NCI-H446 (cell line): ENCODE measurements at regions not wholly inside any gene's neighbourhood (a gene's known extent, or its start where the extent isn't known, plus 50 kb on each side); places are given as distances from the start of the nearest gene placed in this dataset.
"Not testable (repeated sequence)": the region's sequence is repeated elsewhere in the genome, so short reads cannot be mapped to it uniquely, and the experiment has no call there.

Experiments
- DNase-seq, 2 experiments: peaks; one replicate each; lab custom pipeline; 2025; lab: John Stamatoyannopoulos, UW

- DNase-seq = no peak
Observed at GRCh38 chr17:13785981-13786598, 184.4 kb upstream of the HS3ST3A1 start.

DNA sequence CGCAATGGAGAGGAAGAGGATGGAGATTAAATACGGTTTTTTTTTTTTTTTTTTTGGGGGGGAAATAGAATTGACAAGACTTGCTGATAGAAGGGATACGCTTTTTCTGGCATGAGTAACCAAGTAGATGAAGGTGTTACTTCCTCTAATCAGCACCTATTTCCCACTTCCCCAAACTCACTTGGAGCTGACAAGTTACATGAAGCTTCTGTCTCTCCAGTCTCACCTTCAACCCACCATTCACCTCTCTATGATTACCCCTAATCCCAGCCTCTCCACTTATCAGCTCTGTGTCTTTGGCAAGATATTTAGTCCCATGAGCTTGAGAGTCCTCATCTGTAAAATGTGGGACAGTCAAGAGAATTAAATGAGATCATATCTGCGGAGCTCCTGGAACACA is 185.9 kb upstream of the HS3ST3A1 start:
- no peak for DNase-seq

DNA sequence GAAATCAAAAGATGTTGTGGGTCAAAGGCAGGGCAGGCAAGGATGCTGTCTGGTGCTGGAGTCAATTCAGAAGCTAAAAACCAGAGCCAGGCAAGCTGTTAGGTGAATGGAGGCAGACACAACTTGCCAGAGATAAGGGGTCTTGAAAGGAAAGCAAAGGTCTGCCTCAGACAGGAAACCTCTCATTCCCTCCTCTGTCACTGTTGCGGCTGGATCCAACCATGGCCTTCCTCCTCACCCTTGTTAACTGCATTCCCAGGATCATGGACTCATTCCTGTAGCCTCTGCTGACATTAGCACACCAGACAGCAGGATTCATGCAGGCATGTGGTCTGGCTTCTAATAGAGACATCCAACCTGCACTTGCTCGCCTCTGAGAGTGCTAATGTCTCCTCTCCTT is 186.7 kb upstream of the HS3ST3A1 start:
- DNase-seq = no peak

GRCh38 chr17:13792314-13792713 is 190.6 kb upstream of the HS3ST3A1 start:
- DNase-seq = no peak

DNA sequence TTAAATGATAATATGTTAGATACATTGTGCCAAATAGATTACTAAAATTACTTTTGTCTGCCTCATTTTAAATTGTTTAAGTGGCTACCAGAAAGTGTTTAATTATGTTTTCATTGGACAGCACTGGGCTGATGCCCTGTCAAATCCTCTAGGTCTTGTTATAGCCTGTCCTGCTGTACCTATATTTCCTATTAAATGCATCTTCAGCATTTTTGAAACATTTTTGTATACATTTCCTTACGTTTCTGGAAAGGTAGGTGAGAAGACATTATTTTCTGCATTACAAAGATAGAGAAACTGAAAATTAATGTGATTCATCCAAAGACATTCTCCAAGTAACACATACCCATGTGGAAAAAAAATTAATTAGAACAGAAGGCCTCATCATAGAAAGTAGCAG is 192.2 kb upstream of the HS3ST3A1 start:
- no peak for DNase-seq

GRCh38 chr17:13797863-13798262 is 196.1 kb upstream of the HS3ST3A1 start:
- no peak for DNase-seq

GRCh38 chr17:13806092-13806491 is 204.4 kb upstream of the HS3ST3A1 start:
- DNase-seq = no peak

GRCh38 chr17:13807103-13807502 is 205.4 kb upstream of the HS3ST3A1 start:
- no peak for DNase-seq

GRCh38 chr17:13812350-13812749 is 210.6 kb upstream of the HS3ST3A1 start:
- DNase-seq = no peak

DNA sequence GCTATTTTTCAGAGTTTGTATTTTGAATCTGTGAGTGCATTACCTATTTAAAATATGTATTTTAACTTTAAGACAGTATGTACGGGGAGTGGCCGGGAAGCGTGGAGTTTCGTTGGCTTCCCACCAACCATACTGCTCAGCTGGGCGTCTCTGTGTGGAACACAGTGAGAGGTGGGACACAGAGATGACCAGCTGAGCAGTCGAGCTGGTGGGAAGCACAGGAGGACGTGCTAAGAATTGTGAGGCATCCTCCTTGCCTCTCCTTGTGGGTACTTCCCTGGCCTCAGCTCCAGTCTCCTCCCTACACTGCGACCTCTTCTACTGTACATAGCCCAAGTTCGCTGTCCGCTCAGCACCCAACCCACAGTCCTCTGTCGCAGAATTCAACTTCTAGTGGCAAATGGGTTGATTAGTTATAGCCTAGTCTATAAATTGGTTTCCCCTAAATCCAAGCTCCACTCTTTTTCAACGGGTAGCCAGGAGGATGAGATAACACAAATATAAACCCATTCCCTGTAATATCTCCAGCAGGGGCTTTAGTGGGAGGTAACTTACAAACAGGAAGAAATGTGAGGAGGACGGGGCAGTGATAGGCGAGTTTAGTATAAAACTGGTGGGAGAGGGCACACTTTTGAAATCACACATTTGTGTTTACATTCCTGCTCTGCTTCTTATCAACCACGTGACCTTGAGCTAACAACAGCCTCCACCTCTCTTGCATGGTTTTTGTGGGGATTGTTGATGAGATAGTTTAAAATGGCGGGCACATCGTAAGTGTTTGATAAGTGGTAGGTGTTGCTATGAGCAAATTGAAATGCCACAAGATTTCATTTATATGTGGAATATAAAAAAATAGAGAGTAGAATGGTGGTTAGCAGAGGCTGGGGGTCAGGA is 211.9 kb upstream of the HS3ST3A1 start:
- DNase-seq = no peak

DNA sequence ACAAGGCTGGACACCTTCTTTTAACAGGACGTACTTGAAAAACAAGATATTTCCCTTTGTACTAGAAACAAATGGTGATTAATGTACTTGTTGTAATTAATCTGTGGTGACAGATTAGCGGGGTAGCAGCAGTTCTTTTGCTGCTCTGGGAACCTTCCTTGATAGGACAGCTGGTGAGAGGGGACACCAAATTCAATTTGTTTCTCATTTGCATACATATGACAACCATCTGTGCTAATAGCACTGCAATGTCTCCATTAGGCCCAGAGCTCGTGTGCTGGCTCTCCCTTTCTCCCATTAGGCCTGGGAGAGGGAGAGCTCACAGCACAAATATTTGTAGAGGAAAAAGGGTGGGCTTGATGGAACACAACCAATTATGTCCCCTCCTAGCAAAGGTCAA is 221.0 kb upstream of the HS3ST3A1 start:
- no peak for DNase-seq

- DNase-seq = no peak
Observed at GRCh38 chr17:13825526-13826040, 223.9 kb upstream of the HS3ST3A1 start.

GRCh38 chr17:13827118-13827517 is 225.4 kb upstream of the HS3ST3A1 start:
- DNase-seq = no peak

DNA sequence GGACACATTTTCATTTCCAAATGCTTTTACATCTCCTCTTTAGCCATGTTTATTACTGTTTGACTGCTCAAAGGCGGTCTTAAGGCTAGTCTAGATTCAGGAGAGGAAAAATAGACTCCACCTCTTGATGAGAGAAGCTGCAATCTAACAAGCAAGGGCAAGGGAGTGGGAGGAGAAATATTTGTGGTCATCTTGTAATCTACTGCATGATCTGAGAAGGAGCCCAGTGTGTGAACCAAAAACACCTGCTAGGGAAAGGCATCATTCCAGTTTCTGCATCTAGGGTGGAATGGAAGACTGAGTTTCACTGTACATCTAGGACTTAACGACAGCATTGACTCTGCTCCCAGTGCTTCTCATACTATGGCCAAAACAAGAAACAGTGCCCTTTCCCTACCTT is 232.2 kb upstream of the HS3ST3A1 start:
- DNase-seq = no peak

- no peak for DNase-seq
Observed at GRCh38 chr17:13835151-13835550, 233.4 kb upstream of the HS3ST3A1 start.

- no peak for DNase-seq
Observed at GRCh38 chr17:13837417-13837816, 231.9 kb upstream of the COX10 start.

DNA sequence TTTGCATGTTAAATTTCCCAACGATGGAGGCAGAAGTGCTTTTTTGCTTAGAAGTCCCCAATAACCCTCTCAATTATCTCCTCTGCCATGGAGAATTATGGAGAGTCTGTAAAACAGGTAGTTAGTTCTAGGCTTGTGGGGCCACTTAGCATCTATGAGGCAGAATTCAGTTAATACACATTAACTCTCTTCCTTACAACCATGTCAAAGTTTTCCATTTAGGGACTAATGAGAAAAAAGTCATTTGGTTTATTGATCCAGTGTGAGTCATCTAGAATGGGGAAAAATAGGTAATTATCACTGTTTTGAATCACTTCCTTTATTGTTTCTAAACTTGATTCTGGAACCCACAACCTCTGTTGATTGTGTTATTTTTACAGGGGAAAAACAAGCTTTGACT is 229.1 kb upstream of the COX10 start:
- DNase-seq = no peak

- DNase-seq = no peak
Observed at GRCh38 chr17:13843862-13844635, 225.3 kb upstream of the COX10 start.

DNA sequence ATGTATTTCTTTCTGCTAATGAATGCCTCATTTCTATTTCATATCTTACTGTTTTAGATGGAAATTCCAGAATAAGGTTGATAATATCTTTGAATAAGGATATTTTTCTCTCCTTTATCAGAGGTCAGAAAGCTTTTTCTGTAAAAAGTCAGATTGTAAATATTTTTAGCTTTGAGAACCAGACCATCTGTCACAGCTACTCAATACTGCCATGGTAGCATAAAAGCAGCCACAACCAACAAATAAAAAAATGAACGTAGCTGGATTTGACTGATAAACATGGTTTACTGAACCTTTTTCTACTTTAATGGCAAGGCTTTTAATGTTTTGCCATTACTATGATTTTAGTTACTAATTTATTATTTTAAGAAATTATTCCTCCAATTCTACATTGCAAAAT is 217.4 kb upstream of the COX10 start:
- DNase-seq = no peak

GRCh38 chr17:13855730-13856129 is 213.6 kb upstream of the COX10 start:
- not testable (repeated sequence) for DNase-seq

DNA sequence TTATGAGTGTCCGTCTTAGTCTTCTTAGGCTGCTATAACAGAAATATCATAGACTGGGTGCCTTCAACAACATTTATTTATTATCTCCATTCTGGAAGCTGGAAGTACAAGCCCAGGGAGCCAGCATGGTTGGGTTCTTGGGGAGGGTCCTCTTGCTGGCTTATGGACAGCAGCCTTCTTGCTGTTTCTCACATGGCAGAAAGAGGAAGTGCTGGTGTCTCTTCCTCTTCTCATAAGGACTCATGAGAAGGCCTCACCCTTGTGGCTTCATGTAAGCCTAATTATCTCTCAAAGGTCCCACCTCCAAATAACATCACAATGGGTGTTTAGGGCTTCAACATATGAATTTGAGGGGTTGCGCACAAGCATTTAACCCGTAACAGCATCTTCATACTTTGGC is 207.0 kb upstream of the COX10 start:
- no peak for DNase-seq

GRCh38 chr17:13863436-13863835 is 205.9 kb upstream of the COX10 start:
- no peak for DNase-seq

DNA sequence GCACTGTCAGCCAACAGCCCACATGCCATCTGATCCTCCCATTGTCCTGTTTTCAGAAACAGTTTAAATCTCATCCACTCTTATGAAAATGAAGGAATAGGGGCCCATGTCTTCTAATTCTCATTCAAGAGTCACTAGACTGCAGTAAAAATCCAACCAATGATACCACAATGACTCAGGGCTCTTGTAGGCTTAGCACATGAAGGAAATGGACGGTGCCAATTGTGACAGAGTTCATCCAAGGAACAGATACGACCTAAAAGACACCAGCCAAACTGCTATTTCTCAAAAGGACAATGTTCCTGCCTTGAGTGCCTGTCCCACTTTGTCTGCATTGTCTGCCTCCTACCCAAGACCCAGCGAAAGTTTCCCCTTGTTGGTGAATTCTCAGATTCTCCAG is 204.8 kb upstream of the COX10 start:
- DNase-seq = no peak
